Activated CD8-positive, alpha-beta T cell treated with anti-CD3 and anti-CD28 coated beads, Interleukin-2, amount 10 ng/mL, durations not matched to agents 7 days and 5 days (primary cell): ENCODE measurements at regions not wholly inside any gene's neighbourhood (a gene's known extent, or its start where the extent isn't known, plus 50 kb on each side); places are given as distances from the start of the nearest gene placed in this dataset.

Experiments
- ATAC-seq: fragments of 150-1000 bp; cut with Tn5 transposase; one replicate; pipeline ENCODE4 v1.10.0; 2021; ENCODE audit warnings: moderate library complexity
- CTCF ChIA-PET: fragments of 350-600 bp; sonication (Branson Sonifier 250); formaldehyde crosslinking; loops from one replicate; lab custom pipeline; 2021; ENCODE audit warnings: antibody characterized with exemption; lab: Charles Lee
- POLR2A ChIA-PET: fragments of 350-600 bp; sonication (Branson Sonifier 250); formaldehyde crosslinking; loops from one replicate; lab custom pipeline; 2021; ENCODE audit warnings: antibody characterized with exemption; lab: Charles Lee
- DNase-seq: peaks from one replicate; pipeline ENCODE4 v3.0.0-alpha.2; 2020
- H3K27ac Mint-ChIP-seq: one replicate; pipeline ENCODE4 v1.8.0; 2021; ENCODE audit warnings: mild to moderate bottlenecking, mixed read lengths
- H3K27me3 Mint-ChIP-seq: one replicate; pipeline ENCODE4 v1.8.0; 2021; ENCODE audit warnings: low read depth, mixed read lengths
- H3K36me3 Mint-ChIP-seq: one replicate; pipeline ENCODE4 v1.8.0; 2021; ENCODE audit warnings: low read depth, mixed read lengths
- H3K4me1 Mint-ChIP-seq: one replicate; pipeline ENCODE4 v1.8.0; 2021; ENCODE audit warnings: low read depth, mixed read lengths
- H3K4me3 Mint-ChIP-seq: one replicate; pipeline ENCODE4 v1.8.0; 2021; ENCODE audit warnings: mild to moderate bottlenecking, mixed read lengths
- H3K9me3 Mint-ChIP-seq: one replicate; pipeline ENCODE4 v1.8.0; 2022; ENCODE audit warnings: mixed read lengths; ENCODE audit not compliant: insufficient read depth

GRCh38 chr2:9065901-9066300, 62.4 kb upstream of the MBOAT2 start:
- DNase-seq (no peak), ATAC-seq (no peak)
- Mint-ChIP-seq H3K27me3 (peaks cover 14% of the 10 kb centered on the region), H3K36me3 (no peaks in the 10 kb centered on the region), H3K4me3 (no peak overlapping the region), H3K9me3 (peaks cover 7% of the 10 kb centered on the region), H3K27ac (no peak overlapping the region), H3K4me1 (no peaks in the 10 kb centered on the region)
- ChIA-PET CTCF (no interaction called here), POLR2A (no interaction called here)

DNA sequence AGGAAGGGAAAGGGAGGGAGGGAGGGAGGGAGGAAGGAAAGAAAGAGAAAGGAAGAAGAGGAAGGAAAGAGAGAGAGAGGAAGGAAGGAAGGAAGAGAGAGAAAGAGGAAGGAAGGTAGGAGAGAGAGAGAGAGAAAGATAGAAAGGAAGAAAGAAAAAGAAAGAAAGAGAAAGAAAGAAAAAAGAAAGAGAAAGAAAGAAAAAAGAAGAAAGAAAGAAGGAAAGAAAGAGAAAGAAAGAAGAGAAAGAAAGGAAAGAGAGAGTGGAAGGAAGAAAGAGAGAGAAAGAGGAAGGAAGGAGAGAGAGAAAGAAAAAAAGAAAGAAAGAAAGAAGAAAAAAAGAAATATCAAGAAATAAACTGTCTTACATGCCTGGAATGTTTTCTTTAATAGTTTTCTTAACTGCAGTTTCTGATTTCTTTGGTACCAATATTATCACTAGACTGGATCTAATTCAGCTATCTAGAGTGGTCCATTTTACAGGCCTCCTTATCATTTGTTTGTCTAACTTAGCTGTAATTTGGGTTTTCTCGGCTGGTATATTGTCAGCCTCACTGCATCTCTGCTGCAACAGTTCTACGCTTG, 59.6 kb upstream of the MBOAT2 start:
- no peak for DNase-seq
- Mint-ChIP-seq H3K27ac (no peak overlapping the region), H3K4me1 (no peaks in the 10 kb centered on the region), H3K4me3 (no peak overlapping the region), H3K27me3 (peaks cover 11% of the 10 kb centered on the region), H3K9me3 (peaks cover 7% of the 10 kb centered on the region), H3K36me3 (no peaks in the 10 kb centered on the region)
- ChIA-PET CTCF (no interaction called here), POLR2A (no interaction called here)
- ATAC-seq = no peak

GRCh38 chr2:9060819-9061218, 57.3 kb upstream of the MBOAT2 start:
- H3K4me3 Mint-ChIP-seq = no peak overlapping the region
- peaks cover 4% of the 10 kb centered on the region for H3K27me3 Mint-ChIP-seq
- H3K27ac Mint-ChIP-seq = no peak overlapping the region
- DNase-seq (no peak), ATAC-seq (no peak)
- peaks cover 7% of the 10 kb centered on the region for H3K9me3 Mint-ChIP-seq
- CTCF ChIA-PET = no interaction called here
- POLR2A ChIA-PET = no interaction called here
- H3K36me3 Mint-ChIP-seq = no peaks in the 10 kb centered on the region
- H3K4me1 Mint-ChIP-seq = peaks cover under 1% of the 10 kb centered on the region

GRCh38 chr2:9057939-9058761, 54.7 kb upstream of the MBOAT2 start:
- no peak overlapping the region for H3K27ac Mint-ChIP-seq
- H3K4me3 Mint-ChIP-seq = no peak overlapping the region
- H3K9me3 Mint-ChIP-seq = no peaks in the 10 kb centered on the region
- H3K27me3 Mint-ChIP-seq = no peaks in the 10 kb centered on the region
- DNase-seq = no peak
- peaks cover 6% of the 10 kb centered on the region for H3K4me1 Mint-ChIP-seq
- no peak for ATAC-seq
- POLR2A ChIA-PET = no interaction called here
- H3K36me3 Mint-ChIP-seq = no peaks in the 10 kb centered on the region
- CTCF ChIA-PET = no interaction called here

DNA sequence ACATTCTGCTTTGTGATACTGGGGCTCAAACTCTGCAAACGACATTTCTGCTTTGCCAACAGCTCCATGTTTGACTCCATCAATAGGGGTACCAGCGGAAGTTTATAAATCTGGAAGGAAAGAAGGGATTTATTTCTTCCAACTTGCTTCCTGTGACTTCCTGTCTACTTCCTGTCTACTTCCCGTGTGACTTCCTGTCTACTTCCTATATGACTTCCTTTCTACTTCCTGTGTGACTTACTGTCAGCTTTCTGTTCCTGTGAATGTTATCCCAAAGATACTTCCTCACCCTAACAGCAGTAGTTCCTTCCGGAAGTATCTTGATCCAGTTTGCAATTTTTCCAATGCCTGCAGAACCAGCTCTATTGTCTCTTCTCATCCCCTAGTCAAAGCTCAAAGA, 52.0 kb upstream of the MBOAT2 start:
- ChIA-PET POLR2A (no interaction called here), CTCF (no interaction called here)
- no peak overlapping the region for H3K4me3 Mint-ChIP-seq
- H3K27ac Mint-ChIP-seq = no peak overlapping the region
- no peak for DNase-seq
- peaks cover 6% of the 10 kb centered on the region for H3K4me1 Mint-ChIP-seq
- no peaks in the 10 kb centered on the region for H3K27me3 Mint-ChIP-seq
- no peak for ATAC-seq
- H3K9me3 Mint-ChIP-seq = no peaks in the 10 kb centered on the region
- H3K36me3 Mint-ChIP-seq = no peaks in the 10 kb centered on the region

- ATAC-seq (no peak), DNase-seq (no peak)
- Mint-ChIP-seq H3K4me3 (no peak overlapping the region), H3K4me1 (peaks cover 6% of the 10 kb centered on the region), H3K36me3 (no peaks in the 10 kb centered on the region), H3K9me3 (no peaks in the 10 kb centered on the region), H3K27ac (no peak overlapping the region), H3K27me3 (no peaks in the 10 kb centered on the region)
- POLR2A ChIA-PET = no interaction called here
- CTCF ChIA-PET = no interaction called here
Observed at GRCh38 chr2:9053534-9053931, 50.0 kb upstream of the MBOAT2 start.
